HL-60 (cell line): ENCODE measurements at regions not wholly inside any gene's neighbourhood (a gene's known extent, or its start where the extent isn't known, plus 50 kb on each side); places are given as distances from the start of the nearest gene placed in this dataset.

Source experiments
- DNase-seq, 2 experiments: peaks; one replicate each; pipeline ENCODE4 v3.0.0-alpha.2; 2010 to 2020; ENCODE audit warnings: low read depth in 1 of 2, low spot score in 1 of 2
- H3K27ac ChIP-seq: fragments of 250-450 bp; sonication (Bioruptor Pico); replicated peaks from 2 replicates; pipeline ENCODE4 v1.5.1; 2020; ENCODE audit warnings: mild to moderate bottlenecking, moderate library complexity
- H3K27me3 ChIP-seq: fragments of 250-450 bp; sonication (Bioruptor Pico); 2 replicates; pipeline ENCODE4 v1.5.1; 2021; ENCODE audit warnings: mild to moderate bottlenecking, moderate library complexity; ENCODE audit not compliant: insufficient read depth, poor library complexity, severe bottlenecking
- H3K4me3 ChIP-seq: replicated peaks from 2 replicates; pipeline ENCODE4 v1.5.1; 2011; ENCODE audit warnings: mild to moderate bottlenecking, control low read depth, low read length; ENCODE audit not compliant: insufficient read depth
- GABPA ChIP-seq: IDR thresholded peaks from 2 replicates; pipeline ENCODE4 v1.6.1; 2012; ENCODE audit warnings: low read depth
- POLR2AphosphoS5 ChIP-seq: IDR thresholded peaks from 2 replicates; pipeline ENCODE4 v1.6.1; 2012; ENCODE audit warnings: low read depth
- SPI1 ChIP-seq: IDR thresholded peaks from 2 replicates; pipeline ENCODE4 v1.6.1; 2012; ENCODE audit warnings: low read depth, mild to moderate bottlenecking, borderline replicate concordance
- TF ChIP-seq, protein P1 (sequence below): IDR thresholded peaks from 2 replicates; pipeline ENCODE4 v1.6.1; 2012; ENCODE audit warnings: low read depth; ENCODE audit not compliant: insufficient replicate concordance
- TF ChIP-seq, protein P2 (sequence below): IDR thresholded peaks from one replicate; pipeline ENCODE4 v1.5.1; 2011; ENCODE audit warnings: low read length, control low read depth, inconsistent platforms; ENCODE audit not compliant: insufficient read depth

DNA sequence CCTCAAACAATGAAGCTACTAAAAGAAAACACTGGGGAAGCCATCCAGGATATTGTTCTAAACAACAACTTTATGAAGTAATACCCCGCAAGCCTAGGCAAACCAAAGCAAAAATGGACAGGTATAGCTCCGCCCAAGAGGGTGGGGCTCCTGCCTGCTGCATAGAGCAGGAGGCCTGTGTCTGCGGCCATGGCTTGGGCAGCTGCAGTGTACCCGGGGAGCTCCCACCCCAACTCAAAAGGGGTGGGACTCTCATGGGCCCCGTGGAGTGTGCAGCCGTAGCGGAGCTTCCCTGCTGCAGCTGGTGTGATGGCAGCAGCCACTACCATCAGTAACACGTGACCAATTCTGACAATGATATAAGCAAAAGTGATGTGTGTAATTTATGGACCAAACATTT is 264.2 kb upstream of the KITLG start:
- DNase-seq, result no peak
- Histone ChIP-seq H3K27ac (no peak overlapping the region), H3K4me3 (no peak overlapping the region), H3K27me3 (no peaks in the 10 kb centered on the region)
- TF ChIP-seq SPI1 (no peak), GABPA (no peak), POLR2AphosphoS5 (no peak)
- TF ChIP-seq, protein P1, sequence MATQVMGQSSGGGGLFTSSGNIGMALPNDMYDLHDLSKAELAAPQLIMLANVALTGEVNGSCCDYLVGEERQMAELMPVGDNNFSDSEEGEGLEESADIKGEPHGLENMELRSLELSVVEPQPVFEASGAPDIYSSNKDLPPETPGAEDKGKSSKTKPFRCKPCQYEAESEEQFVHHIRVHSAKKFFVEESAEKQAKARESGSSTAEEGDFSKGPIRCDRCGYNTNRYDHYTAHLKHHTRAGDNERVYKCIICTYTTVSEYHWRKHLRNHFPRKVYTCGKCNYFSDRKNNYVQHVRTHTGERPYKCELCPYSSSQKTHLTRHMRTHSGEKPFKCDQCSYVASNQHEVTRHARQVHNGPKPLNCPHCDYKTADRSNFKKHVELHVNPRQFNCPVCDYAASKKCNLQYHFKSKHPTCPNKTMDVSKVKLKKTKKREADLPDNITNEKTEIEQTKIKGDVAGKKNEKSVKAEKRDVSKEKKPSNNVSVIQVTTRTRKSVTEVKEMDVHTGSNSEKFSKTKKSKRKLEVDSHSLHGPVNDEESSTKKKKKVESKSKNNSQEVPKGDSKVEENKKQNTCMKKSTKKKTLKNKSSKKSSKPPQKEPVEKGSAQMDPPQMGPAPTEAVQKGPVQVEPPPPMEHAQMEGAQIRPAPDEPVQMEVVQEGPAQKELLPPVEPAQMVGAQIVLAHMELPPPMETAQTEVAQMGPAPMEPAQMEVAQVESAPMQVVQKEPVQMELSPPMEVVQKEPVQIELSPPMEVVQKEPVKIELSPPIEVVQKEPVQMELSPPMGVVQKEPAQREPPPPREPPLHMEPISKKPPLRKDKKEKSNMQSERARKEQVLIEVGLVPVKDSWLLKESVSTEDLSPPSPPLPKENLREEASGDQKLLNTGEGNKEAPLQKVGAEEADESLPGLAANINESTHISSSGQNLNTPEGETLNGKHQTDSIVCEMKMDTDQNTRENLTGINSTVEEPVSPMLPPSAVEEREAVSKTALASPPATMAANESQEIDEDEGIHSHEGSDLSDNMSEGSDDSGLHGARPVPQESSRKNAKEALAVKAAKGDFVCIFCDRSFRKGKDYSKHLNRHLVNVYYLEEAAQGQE, result no peak
- TF ChIP-seq, protein P2, sequence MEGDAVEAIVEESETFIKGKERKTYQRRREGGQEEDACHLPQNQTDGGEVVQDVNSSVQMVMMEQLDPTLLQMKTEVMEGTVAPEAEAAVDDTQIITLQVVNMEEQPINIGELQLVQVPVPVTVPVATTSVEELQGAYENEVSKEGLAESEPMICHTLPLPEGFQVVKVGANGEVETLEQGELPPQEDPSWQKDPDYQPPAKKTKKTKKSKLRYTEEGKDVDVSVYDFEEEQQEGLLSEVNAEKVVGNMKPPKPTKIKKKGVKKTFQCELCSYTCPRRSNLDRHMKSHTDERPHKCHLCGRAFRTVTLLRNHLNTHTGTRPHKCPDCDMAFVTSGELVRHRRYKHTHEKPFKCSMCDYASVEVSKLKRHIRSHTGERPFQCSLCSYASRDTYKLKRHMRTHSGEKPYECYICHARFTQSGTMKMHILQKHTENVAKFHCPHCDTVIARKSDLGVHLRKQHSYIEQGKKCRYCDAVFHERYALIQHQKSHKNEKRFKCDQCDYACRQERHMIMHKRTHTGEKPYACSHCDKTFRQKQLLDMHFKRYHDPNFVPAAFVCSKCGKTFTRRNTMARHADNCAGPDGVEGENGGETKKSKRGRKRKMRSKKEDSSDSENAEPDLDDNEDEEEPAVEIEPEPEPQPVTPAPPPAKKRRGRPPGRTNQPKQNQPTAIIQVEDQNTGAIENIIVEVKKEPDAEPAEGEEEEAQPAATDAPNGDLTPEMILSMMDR, result no peak

DNA sequence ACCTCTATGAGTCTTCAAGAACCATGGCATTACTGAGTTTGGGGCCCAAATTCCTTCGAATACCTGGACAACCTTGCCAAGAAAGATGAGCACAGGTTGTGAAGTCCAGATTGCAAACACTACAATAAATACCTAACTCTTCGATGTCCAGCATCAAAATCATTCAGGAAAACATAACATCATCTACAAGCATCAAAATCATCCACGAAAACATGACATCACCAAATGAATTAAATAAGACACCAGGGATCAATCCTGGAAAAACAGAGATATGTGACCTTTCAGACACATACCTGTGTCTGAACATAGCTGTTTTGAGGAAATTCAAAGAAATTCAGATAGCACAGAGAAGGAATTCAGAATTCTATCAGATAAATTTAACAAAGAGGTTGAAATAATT is 262.0 kb upstream of the KITLG start:
- no peak overlapping the region for H3K27ac ChIP-seq
- no peak for DNase-seq
- H3K4me3 ChIP-seq, result no peak overlapping the region
- TF ChIP-seq SPI1, result no peak
- TF ChIP-seq, protein P2, result no peak
- TF ChIP-seq POLR2AphosphoS5, result no peak
- no peak for TF ChIP-seq GABPA
- no peaks in the 10 kb centered on the region for H3K27me3 ChIP-seq

DNA sequence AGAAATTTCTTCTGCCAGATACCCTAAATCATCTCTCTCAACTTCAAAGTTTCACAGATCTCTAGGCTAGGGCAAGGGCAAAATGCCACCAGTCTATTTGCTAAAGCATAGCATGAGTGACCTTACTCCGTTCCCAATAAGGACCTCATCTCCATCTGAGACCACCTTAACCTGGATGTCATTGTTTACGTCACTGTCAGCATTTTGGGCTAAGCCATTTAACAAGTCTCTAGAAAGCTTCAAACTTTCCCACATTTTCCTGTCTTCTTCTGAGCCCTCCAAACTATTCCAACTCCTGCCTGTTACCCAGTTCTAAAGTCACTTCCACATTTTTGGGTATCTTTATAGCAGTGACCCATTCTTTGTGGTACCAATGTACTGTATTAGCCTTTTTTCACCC is 259.2 kb upstream of the KITLG start:
- DNase-seq, result no peak
- Histone ChIP-seq H3K27me3 (no peaks in the 10 kb centered on the region), H3K4me3 (no peak overlapping the region), H3K27ac (no peak overlapping the region)
- TF ChIP-seq, protein P2, result no peak
- TF ChIP-seq SPI1 (no peak), POLR2AphosphoS5 (no peak), GABPA (no peak)
- TF ChIP-seq, protein P1, result no peak

DNA sequence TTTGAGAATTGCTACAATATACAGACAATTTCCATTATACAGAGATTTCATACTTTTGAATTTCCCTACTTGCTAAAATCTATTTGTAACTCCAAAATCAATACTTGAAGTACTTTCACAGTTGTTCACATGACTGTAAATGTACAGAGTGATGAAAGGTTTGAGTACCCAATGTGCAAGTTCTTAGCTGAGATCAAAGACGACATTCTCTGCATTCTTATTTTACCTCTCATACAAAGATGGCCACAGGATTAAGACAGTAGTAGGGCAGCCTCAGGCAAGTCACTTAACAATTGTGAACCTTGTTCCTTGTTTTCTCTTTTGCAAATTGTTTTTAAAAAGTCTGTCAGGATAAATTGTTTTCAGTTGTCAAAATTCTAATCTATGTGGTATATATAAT is 255.9 kb upstream of the KITLG start:
- Histone ChIP-seq H3K27me3 (no peaks in the 10 kb centered on the region), H3K4me3 (no peak overlapping the region), H3K27ac (no peak overlapping the region)
- no peak for TF ChIP-seq POLR2AphosphoS5
- TF ChIP-seq, protein P2, result no peak
- TF ChIP-seq SPI1, result no peak
- TF ChIP-seq GABPA, result no peak
- TF ChIP-seq, protein P1, result no peak
- no peak for DNase-seq
